NCI-H345 treated with DMSO at 0.1 percent for 48 hours (cell line): ENCODE measurements at regions not wholly inside any gene's neighbourhood (a gene's known extent, or its start where the extent isn't known, plus 50 kb on each side); places are given as distances from the start of the nearest gene placed in this dataset.

ENCODE experiments used
- DNase-seq: peaks from one replicate; lab custom pipeline; 2025; ENCODE audit not compliant: unreplicated experiment; lab: John Stamatoyannopoulos, UW

GRCh38 chr13:68064001-68064770, 834.0 kb upstream of the PCDH9 start:
- no peak for DNase-seq

DNA sequence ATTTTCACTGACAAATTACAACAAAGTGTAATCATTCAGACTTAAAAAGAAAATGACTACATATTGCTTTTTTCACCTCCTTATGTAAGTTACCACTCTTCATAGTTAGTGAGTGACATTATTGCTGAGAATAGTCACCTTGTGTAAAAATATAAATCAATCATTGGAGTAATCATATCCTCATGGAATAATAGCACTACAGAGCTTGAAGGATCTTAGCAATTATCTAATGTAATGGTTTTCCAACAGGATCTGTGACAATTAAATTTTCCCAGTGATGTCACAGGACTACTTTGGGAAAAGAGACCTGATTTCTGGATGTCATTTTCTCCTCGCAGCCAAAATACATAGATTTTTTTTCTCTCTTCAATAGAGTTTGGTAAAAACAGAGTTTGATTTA, 833.0 kb upstream of the PCDH9 start:
- DNase-seq, result no peak

GRCh38 chr13:68057836-68058235, 827.7 kb upstream of the PCDH9 start:
- no peak for DNase-seq

- DNase-seq, result no peak
These were observed 826.9 kb upstream of the PCDH9 start for GRCh38 chr13:68056816-68057710.

DNA sequence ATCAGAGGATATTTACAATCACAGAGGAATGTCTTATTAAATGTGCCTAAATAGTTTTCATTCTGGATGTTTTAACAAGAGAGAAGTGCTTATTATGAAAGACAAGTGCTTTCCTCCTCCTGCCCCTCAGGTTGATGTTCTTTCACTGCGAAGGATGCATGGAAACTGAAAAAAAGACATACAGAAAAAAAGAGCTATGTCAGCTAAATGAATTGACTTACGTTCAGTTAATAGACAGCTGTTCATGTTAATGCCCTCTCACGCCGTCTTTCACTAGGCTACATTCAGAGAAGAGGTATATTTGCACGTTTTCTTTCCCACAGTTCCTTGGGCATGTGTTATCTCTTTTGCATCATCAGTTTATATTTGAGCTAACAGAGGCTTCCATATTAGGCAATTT, 821.8 kb upstream of the PCDH9 start:
- DNase-seq, result no peak

DNA sequence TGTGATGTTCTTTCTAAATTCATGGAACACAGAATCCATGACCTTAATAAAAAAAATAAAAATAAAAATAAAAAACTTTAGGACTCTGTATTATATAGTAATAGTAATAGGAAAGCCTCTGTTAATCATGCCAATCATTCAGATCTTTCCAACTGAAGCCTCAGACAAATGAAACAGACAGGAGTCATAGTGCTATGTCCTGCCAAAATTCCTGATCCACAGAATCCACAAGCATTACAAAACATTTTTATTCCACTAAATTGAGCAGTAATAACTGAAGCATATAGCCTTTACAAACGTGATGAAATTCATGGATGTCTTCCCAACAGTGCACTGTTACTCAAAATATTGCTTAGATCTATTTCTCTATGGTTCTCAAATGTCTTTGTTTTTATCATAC, 820.6 kb upstream of the PCDH9 start:
- no peak for DNase-seq

DNA sequence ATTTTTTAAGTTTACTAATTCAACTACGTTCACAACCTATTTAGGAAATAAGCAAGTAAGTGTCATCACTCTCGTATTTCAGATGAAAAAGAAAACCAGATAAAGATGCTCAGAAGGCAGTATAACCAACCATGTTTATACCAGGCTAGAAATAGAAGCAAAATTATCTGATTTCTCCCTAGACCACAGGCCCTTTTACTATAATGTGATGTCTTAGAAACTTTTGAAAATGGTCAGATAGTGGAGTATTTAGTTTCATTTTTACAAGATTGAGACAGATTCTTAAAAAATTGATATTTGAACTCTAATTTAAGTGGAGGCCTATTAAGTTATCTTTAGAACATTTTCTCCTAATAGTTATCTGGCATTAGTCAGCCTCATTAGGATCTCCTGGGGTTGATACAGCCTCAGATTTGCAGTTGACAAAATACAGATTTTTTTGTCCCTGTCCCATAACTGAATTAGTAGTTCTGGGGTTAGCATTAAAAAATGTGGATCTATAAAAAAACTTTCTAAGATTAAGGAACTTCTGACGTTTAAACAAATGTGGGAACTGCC, 818.7 kb upstream of the PCDH9 start:
- no peak for DNase-seq

- no peak for DNase-seq
These were observed 817.8 kb upstream of the PCDH9 start for GRCh38 chr13:68047889-68048288.

GRCh38 chr13:68046903-68047302, 816.8 kb upstream of the PCDH9 start:
- DNase-seq, result no peak

GRCh38 chr13:68030152-68030809, 800.1 kb upstream of the PCDH9 start:
- no peak for DNase-seq

DNA sequence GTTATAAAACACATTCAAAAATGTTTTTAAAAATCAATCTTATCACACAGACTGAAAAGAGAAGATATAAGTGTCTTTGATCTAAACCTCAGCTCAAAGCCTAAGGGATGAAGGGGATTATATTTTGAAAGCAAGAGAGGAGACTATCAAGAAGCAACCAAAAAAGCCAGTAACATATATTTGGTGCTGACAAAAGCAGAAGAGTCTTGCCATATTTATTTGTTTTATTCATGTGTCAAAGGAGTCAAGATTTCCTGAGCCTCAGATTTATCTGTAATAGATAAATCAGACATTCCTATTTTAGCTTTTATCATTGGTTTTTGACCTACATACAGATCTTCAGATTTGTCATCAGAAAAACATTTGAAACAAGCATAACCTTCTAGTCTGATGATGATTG, 798.6 kb upstream of the PCDH9 start:
- no peak for DNase-seq

GRCh38 chr13:68027306-68027705, 797.2 kb upstream of the PCDH9 start:
- no peak for DNase-seq

DNA sequence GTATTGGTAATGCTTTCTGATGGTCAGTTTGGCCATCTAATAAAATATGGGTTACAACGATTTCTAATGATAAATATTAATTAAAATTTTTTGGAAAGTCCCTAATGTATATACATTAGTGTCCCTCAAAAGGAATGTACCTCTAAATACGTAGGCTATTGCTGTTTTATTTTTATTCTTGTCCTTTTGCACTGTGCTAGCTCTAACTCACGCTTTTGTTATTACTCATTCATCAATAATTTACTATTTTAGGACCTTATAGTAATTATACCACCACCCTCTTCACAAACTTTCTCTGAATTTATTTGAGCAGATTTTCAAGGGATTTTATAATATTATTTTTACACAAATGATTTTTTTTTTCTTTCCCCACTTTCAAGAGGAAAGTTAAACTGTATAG, 795.9 kb upstream of the PCDH9 start:
- no peak for DNase-seq

- no peak for DNase-seq
These were observed 795.5 kb upstream of the PCDH9 start for GRCh38 chr13:68025604-68026003.

DNA sequence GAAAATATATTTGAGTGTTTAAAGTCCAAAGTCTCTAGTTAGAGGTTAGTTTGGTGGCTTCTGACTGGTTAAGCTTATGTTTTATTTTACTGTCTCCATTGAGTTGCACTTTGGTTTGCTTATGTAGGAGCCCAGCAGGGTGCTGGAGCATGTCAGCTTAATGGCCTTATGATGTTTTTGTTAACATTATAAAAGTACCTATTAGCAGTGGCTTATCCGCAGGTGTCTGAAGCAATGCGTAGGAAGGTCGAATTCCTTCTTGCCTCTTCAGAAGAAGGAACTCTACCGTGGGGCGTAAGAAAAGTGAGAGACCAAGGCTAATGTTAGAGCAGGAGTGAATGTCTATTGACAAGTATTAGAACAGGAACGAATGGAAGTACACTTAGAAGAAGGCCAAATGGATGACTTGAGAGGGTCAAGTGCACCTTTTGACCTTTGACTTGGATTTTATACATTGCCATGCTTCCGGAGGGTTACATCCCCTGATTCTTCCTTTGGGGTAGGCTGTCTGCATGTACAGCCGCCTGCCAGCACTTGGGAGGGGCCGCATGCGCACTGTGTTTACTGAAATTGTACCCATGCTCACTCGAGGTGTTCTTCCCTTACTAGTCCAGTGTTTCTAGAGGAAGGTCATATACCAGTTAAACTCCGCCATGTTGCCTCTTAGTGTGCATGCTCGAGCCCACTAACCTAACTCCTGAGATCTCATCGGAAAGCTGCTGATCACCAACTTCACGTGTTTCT, 793.9 kb upstream of the PCDH9 start:
- DNase-seq, result no peak

DNA sequence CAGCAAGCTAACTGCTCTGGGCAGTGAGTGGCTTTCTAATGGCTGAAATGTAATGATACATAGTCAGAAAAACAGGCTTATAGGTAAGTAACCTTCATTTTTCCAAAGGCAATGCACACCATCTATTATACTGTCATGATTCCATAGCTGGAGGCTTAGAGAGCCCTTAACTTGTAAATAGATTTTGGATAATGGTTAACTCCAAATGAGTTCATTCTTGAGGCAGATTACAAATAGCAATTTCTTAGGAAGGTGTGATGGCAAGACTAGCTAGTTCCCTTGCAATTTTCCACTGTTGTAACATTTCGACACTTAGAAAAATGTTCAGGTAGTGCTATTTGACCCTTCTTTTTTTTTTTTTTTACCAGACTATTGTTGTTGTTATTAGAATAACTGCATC, 789.8 kb upstream of the PCDH9 start:
- DNase-seq, result no peak

DNA sequence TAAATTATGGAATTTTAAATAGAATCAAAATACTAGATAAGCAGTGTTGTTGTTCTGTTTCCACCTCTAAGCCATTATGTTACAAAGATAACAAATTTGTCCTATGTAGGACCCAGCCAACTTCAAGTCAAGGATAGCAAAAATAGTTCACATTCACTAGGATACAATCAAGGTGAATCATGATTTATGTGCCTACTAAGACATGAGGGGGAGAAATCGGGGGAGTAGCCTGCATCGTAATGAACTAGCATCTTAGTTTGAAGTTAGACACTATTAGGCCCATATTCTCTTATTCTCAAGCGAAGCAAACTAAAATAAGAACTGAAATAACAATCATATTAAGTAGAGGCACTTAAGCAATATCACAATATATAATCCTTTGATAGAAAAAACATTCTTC, 779.4 kb upstream of the PCDH9 start:
- DNase-seq, result no peak

DNA sequence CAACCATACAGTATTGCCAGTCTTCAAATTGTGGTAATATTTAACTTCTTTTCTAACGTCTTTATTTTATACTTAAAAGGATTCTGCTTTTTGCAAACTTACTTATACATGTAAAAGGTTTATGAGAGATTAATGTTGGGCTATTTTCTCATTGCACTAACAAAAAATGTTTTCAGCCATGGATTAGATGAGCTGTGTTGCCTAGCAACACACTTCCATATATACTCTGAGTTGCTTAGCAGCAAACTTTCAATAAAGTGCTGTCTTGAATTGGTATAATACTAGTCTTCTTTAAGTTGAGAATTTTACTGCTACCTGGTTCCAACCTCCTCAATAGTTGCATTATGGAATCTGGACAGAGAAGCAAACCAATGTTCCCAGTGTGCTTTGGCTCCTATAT, 777.4 kb upstream of the PCDH9 start:
- no peak for DNase-seq

DNA sequence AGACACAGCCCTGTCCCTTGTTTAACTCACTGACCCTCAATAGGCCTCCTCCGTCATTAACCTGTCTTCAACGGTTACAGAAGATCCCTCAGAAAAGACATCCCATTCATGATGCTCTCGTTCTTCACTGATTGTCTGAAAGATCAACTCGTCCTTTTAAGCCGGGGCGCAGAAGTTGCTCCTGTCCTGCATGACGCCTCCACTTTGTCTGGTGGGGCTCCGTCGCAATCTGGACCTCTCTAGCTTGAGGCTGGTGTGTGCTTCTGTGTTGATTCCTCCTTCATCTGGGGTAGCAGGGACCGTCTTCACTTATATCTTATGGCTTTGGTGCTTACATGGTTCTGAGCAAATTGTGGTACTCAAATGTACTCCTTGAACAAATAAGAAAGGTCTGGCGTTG, 766.0 kb upstream of the PCDH9 start:
- no peak for DNase-seq

- DNase-seq, result no peak
These were observed 760.7 kb upstream of the PCDH9 start for GRCh38 chr13:67990868-67991267.

- DNase-seq, result no peak
These were observed 756.1 kb upstream of the PCDH9 start for GRCh38 chr13:67986234-67986633.
